Stomach (tissue), 4 donors: ENCODE measurements at regions not wholly inside any gene's neighbourhood (a gene's known extent, or its start where the extent isn't known, plus 50 kb on each side); places are given as distances from the start of the nearest gene placed in this dataset.

Source experiments
- CTCF ChIP-seq, 7 experiments: fragments of 450-650 bp in 4 of 7; fragments of 200-600 bp in 3 of 7; sonication (generic) in 3 of 7; IDR thresholded peaks; one replicate each; pipeline ENCODE4 v1.5.1; 2016 to 2019; ENCODE audit warnings: antibody characterized with exemption in 7 of 7, control low read depth in 2 of 7, mild to moderate bottlenecking in 1 of 7
- POLR2A ChIP-seq, 4 donors: fragments of 450-650 bp; IDR thresholded peaks; one replicate each; pipeline ENCODE4 v1.6.1; 2016; ENCODE audit warnings: antibody characterized with exemption in 4 of 4, control low read depth in 2 of 4, mild to moderate bottlenecking in 1 of 4, moderate library complexity in 1 of 4

GRCh38 chr12:30063435-30063945, 279.7 kb upstream of the TMTC1 start:
- TF ChIP-seq CTCF (IDR thresholded peaks at IDR 0.05) (no peak), POLR2A (IDR thresholded peaks at IDR 0.05) (no peak)
